ENCODE measurements at regions not wholly inside any gene's neighbourhood (a gene's known extent, or its start where the extent isn't known, plus 50 kb on each side); places are given as distances from the start of the nearest gene placed in this dataset.

DNA sequence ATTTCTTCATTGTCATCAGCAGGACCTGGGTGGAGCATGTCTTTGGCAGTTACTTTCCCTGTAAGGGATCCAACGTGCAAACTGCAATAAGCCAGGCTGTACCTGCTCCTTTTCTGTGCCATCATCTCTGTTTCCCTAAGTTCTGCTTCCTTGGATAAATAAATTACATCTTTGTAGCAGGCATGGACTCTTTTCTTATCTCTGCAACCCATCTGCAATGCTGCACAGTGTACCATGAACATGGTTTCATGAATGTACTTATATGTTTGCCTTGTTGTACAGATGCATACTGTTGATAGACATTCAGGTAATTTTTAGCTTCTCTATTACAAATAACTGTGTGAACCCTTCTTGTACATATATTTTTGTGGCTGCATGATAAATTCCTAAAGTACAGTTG, 616.7 kb upstream of the PIK3C3 start:
- no peak for DNase-seq

DNA sequence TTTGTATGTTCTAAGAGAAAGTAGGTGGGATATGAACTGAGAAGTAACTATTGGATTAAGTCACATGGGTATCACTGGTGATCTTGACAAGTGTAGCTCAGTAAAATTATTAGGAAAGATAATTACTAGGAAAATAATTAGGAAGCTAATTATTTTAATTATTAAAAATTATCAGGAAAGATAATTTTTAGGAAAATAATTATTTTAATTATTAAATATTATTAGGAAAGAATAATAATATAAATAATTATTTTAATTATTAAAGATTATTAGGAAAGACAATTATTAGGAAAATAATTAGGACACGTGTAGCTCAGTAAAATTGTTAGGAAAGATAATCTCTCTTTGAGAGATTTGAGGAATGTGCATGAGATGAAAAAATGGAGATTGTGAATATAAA, 623.4 kb upstream of the PIK3C3 start:
- no peak for DNase-seq

- DNase-seq = no peak
These were observed 628.7 kb upstream of the PIK3C3 start for GRCh38 chr18:41326311-41326710.

- no peak for DNase-seq
These were observed 630.1 kb upstream of the PIK3C3 start for GRCh38 chr18:41324934-41325333.

GRCh38 chr18:41324020-41324791, 630.8 kb upstream of the PIK3C3 start:
- DNase-seq = no peak

DNA sequence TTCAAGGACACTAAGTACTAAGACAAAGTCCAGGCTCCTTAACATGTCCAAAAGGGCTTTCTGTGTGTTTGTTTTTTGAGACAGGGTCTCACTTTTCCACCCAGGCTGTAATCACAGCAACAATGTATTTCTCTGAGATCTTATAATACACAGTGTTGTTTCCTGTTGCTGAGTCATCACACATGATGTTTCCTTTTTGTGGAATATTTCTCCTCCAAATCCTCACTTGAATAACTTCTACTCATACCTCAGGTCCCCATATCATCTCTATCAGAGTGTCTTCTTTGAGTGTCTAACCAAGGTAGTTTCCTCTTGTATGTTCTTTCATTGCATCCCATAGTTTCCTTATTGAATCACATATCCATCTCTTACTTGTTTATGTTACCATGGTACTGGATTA, 632.0 kb upstream of the PIK3C3 start:
- no peak for DNase-seq

DNA sequence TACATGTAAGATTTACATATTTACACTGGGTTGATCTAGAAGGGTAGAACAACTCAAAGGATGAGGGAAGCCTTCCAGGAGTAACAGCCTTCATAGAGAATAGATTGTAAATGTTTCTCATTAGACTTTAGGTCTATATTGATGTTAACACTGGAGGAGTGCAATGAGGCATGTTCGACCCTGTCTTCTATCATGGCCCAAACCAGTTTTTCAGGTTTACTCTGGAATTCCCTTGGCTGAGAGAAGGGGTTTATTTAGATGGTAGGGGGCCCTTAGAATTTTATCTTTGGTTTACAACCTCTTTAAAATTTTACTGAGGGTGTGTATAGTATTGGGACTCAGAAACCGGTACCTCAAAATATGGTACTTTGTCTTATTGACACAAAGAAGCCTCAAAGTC, 634.9 kb upstream of the PIK3C3 start:
- no peak for DNase-seq

- DNase-seq = no peak
These were observed 639.9 kb upstream of the PIK3C3 start for GRCh38 chr18:41315134-41315533.

GRCh38 chr18:41311571-41312547, 643.2 kb upstream of the PIK3C3 start:
- no peak for DNase-seq

- DNase-seq = no peak
These were observed 657.3 kb upstream of the PIK3C3 start for GRCh38 chr18:41297740-41298139.

DNA sequence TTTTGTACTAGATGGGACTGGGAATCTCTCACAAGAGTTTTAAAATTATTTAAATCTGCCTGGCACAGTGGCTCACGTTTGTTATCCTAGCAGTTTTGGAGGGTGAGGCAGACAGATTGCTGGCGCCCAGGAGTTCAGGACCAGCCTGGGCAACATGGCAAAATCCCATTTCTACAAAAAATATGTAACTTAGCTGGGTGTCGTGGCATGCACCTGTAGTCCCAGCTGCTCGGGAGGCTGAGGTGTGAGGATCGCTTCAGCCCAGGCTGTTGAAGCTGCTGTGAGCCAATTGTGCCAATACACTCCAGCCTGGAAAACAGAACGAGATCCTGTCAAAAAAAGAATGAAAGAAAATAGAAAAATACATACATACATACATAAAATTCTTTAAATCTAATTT, 685.7 kb upstream of the PIK3C3 start:
- no peak for DNase-seq

- no peak for DNase-seq
These were observed 686.8 kb upstream of the PIK3C3 start for GRCh38 chr18:41268271-41268670.

- no peak for DNase-seq
These were observed 688.4 kb upstream of the PIK3C3 start for GRCh38 chr18:41266616-41267015.

DNA sequence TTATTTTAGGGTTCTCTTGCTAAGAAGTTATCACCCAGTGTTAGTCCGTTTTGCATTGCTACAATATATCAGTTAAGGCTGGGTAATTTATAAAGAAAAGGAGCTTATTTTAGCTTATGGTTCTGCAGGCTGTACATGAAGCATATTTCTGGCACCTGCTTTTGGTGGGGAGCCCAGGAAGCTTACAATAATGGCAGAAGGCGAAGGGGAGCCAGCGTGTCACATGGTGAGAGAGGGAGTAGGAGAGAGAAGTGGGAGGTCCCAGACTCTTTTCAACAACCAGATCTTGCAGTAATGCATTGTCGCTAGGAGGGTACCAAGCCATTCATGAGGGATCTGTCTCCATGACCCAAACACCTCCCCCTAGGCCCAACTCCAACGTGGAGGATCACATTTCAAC, 688.8 kb upstream of the PIK3C3 start:
- no peak for DNase-seq

DNA sequence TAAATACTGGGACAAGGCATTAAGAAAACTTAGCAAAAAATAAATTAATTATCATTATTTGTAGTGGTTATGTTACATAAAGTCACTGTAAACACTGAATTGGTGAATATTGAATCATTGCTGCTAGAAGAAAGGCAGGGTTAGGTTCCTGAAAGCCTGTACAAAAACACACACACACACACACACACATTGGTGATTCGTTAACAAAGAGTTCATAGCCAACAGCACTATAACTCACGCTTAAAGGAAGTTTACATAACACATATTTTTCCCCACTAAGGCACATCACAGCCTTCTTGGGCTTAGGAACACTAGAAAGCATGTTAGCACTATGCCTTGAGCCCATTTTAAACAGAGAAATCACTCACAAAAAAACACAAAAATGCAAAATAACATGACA, 690.0 kb upstream of the PIK3C3 start:
- DNase-seq = no peak

GRCh38 chr18:41263956-41264355, 691.1 kb upstream of the PIK3C3 start:
- no peak for DNase-seq

DNA sequence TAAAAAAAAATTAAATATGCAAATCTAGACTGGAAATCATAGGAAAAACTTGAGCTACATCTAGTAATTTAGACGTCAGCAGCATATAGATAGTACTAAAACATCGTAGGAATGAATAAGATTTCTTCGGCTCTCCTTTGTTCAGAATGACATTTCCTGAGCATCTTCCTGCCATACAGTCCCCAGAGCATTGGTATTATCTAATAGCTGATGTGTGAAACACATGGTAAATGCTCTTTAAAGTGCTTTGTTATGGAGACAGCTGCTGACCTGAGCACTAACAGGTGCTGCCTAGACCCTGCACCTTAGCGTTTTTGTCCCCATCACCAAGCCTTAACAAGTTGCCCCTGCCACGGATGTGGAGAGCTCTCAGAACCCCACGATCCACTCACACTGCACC, 692.3 kb upstream of the PIK3C3 start:
- no peak for DNase-seq

DNA sequence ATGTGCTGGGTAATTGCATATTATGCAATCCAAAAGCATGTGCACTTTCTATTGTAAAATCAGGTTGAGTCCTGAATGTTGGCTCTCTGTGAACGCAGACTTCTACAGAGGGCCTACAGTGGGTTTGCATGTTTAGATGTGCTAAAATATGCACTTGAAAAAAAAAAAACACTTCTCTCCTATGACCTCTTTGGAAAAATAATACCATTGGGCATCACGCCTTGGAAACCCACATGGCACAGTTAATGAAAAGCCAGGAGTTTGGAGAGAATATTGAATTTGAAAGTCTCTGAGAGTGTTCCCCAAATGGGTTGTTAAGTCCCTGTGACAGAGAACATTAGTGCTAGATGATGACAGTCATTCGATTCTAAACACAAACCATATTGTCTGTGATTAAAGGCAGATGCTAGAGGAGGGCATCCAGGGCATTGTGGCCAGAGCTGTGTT, 710.4 kb upstream of the PIK3C3 start:
- DNase-seq = no peak

GRCh38 chr18:41237317-41237716, 717.7 kb upstream of the PIK3C3 start:
- no peak for DNase-seq

DNA sequence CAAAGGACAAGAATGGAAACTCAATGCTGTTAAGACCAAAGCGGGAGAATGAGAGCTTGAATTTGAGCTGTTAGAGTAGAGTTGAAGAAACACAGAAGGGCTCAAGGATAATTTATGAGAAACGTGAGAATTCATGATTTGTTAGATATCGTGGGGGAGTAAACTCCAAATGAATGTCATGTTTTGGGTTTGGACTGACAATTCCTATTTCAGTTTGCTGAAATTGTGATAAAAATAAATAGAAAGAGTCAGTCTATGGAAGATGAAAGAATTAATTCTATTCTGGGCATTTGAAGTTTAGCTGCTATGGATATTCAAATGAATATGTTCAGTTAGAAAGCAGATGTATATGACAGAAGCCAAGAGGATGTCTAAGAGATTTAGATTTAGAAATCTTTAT, 723.4 kb upstream of the PIK3C3 start:
- DNase-seq = no peak

- DNase-seq = no peak
These were observed 727.0 kb upstream of the PIK3C3 start for GRCh38 chr18:41227993-41228392.

- no peak for DNase-seq
These were observed 728.1 kb upstream of the PIK3C3 start for GRCh38 chr18:41226911-41227310.

GRCh38 chr18:41226186-41226585, 728.8 kb upstream of the PIK3C3 start:
- no peak for DNase-seq
